ENCODE measurements at regions not wholly inside any gene's neighbourhood (a gene's known extent, or its start where the extent isn't known, plus 50 kb on each side); places are given as distances from the start of the nearest gene placed in this dataset.
A peak's percentile ranks its signal among the peaks of the same experiment; 100 is the strongest.

DNA sequence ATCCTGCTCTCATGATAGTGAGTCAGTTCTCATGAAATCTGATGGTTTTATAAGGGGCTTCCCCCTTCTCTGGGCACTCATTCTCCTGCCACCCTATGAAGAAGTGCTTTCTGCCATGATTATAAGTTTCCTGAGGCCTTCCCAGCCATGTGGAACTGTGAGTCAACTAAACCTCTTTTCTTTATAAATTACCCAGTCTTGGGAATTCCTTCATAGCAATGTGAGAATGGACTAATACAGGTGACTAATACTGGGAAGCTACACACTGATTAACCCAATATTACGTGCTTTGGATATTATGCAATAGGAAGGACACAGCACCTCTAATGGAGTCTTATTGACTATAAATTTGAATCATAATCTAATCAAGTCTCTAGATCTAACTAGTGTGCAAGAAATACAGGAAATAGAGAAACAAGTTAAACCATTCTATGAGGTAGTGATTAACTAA, 107.2 kb upstream of the ETAA1 start:
- Histone ChIP-seq H3K27me3 (no peaks in the 10 kb centered on the region), H3K9me3 (no peaks in the 10 kb centered on the region), H3K36me3 (no peaks in the 10 kb centered on the region), H3K27ac (peak overlapping the region in 3 of 4 donors; percentile 7 to 52 (median 12)), H3K4me3 (no peak overlapping the region), H3K4me1 (peaks cover 0 to 14% (median 0%) of the 10 kb centered on the region in 3 donors)
- intact Hi-C loops (cut with DNase I) = no loop called here
- TF ChIP-seq POLR2A (IDR thresholded peaks at IDR 0.05) (no peak), CTCF (IDR thresholded peaks at IDR 0.05) (no peak)
- 36 to 47% methylated on average over 1 of the region's 1 CpG for WGBS, 2 donors
- DNase-seq = no peak

DNA sequence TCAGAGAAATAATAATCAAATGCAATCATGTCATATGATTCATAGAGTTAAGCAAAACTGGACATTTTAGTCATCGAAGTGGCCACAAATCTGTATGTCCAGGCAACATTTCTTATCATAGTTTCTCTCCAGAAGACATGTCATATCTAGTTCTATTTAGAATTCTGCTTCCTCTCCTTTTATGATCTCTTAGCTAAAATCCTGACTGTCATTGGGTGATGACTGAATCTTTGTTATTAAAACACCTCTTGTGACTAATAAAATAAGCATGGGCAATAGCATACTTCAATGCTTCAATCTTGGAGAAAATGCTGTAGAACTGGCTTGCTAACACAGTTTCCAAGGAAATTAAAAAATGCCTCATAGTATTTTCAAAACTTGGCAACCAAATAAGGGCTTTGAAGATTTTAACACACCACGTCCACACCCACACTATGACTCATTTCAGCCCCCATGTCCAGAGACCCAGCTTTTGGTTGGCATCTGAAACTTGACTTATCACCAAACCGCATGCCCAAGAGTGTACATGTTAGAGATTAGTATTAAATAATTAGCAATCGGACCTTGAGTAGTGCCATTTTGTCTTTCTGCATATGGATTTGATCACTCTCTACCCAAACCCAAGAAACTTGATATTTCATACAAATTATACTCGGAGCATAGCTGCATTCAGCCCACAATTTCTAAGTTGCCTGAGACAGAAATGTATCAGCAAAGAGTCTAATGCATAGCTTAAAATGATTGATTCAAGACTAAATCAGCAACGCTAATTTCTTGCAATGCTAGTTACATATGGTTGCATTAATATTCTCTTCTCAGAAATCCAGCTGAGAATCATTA, 106.5 kb upstream of the ETAA1 start:
- no peak overlapping the region for H3K4me3 ChIP-seq
- TF ChIP-seq POLR2A (IDR thresholded peaks at IDR 0.05) = no peak
- TF ChIP-seq CTCF (IDR thresholded peaks at IDR 0.05) = no peak
- H3K27ac ChIP-seq = peak overlapping the region in 3 of 4 donors; percentile 7 to 52 (median 12)
- 47% methylated on average over 6 of the region's 6 CpGs for WGBS, 2 donors
- H3K36me3 ChIP-seq = no peaks in the 10 kb centered on the region
- no peaks in the 10 kb centered on the region for H3K9me3 ChIP-seq
- DNase-seq = no peak
- no peaks in the 10 kb centered on the region for H3K27me3 ChIP-seq
- H3K4me1 ChIP-seq = peaks cover 0 to 14% (median 0%) of the 10 kb centered on the region in 3 donors
- intact Hi-C loops (cut with DNase I) = no loop called here

DNA sequence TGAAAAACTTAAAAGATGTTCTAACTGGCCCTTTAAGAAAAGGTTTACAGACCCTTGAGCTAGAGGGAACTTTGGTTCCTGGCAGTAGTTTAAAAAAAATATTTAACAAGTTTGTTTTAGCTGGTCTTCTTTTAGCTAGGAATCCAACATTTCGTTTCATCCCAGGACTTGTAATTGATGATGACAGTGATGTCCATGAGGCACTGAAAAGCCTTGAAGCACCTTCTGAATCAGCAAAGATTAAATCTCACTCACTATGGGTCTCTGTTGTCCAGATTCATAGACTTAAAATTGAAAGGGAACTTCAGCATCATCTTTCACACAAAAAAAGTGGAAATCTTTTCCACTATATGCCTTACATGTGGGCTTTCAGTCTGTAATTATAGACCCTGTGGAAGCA, 102.9 kb upstream of the ETAA1 start:
- DNase-seq = no peak
- intact Hi-C loops (cut with DNase I) = no loop called here
- Histone ChIP-seq H3K36me3 (no peaks in the 10 kb centered on the region), H3K27me3 (no peaks in the 10 kb centered on the region), H3K4me1 (peaks cover 0 to 14% (median 0%) of the 10 kb centered on the region in 3 donors), H3K27ac (no peak overlapping the region), H3K9me3 (no peaks in the 10 kb centered on the region), H3K4me3 (no peak overlapping the region)
- TF ChIP-seq POLR2A (IDR thresholded peaks at IDR 0.05) (no peak), CTCF (IDR thresholded peaks at IDR 0.05) (no peak)
- 21 to 31% methylated on average over 1 of the region's 1 CpG for WGBS, 2 donors

DNA sequence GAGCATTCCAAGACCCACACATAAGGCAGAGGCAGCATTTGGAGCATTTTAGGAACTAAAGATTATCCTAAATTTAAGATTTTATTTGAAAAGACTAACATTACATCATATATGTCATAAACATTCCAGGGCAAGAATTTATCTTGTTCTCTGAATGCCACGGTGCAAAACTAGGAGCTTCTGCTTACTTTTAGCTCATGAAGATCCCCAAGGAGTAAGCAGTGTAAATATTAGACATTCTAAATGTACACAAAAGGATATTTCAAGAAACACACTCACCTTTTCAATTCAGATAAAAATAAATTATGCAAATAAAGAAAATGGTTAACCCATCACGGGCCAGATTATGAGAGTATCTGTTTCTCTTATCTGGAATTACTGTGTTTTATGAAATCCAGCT, 101.7 kb upstream of the ETAA1 start:
- WGBS, 2 donors = 50 to 55% methylated on average over 2 of the region's 2 CpGs
- Histone ChIP-seq H3K27me3 (no peaks in the 10 kb centered on the region), H3K36me3 (no peaks in the 10 kb centered on the region), H3K27ac (no peak overlapping the region), H3K9me3 (no peaks in the 10 kb centered on the region), H3K4me1 (peaks cover 0 to 6% (median 0%) of the 10 kb centered on the region in 3 donors), H3K4me3 (no peak overlapping the region)
- intact Hi-C loops (cut with DNase I) = no loop called here
- no peak for DNase-seq
- TF ChIP-seq CTCF (IDR thresholded peaks at IDR 0.05) (no peak), POLR2A (IDR thresholded peaks at IDR 0.05) (no peak)

- Histone ChIP-seq H3K4me3 (no peak overlapping the region), H3K36me3 (no peaks in the 10 kb centered on the region), H3K27me3 (no peaks in the 10 kb centered on the region), H3K27ac (no peak overlapping the region), H3K9me3 (no peaks in the 10 kb centered on the region), H3K4me1 (peaks cover 0 to 2% (median 0%) of the 10 kb centered on the region in 3 donors)
- no peak for TF ChIP-seq CTCF (IDR thresholded peaks at IDR 0.05)
- no peak for TF ChIP-seq POLR2A (IDR thresholded peaks at IDR 0.05)
- DNase-seq = no peak
- 52 to 73% methylated on average over 4 of the region's 4 CpGs for WGBS, 2 donors
- intact Hi-C loops (cut with DNase I) = no loop called here
Observed at GRCh38 chr2:67295851-67296250, 101.3 kb upstream of the ETAA1 start.

All from esophagus squamous epithelium (tissue), 5 donors.